Activated T-helper 9 cell treated with anti-CD3 and anti-CD28 coated beads, Interleukin-2, amount 50 U/mL, for 16 hours (primary cell): ENCODE measurements at regions not wholly inside any gene's neighbourhood (a gene's known extent, or its start where the extent isn't known, plus 50 kb on each side); places are given as distances from the start of the nearest gene placed in this dataset.

Source experiments
- DNase-seq: peaks from one replicate; pipeline ENCODE4 v3.0.0-alpha.2; 2020; ENCODE audit warnings: low read depth

DNA sequence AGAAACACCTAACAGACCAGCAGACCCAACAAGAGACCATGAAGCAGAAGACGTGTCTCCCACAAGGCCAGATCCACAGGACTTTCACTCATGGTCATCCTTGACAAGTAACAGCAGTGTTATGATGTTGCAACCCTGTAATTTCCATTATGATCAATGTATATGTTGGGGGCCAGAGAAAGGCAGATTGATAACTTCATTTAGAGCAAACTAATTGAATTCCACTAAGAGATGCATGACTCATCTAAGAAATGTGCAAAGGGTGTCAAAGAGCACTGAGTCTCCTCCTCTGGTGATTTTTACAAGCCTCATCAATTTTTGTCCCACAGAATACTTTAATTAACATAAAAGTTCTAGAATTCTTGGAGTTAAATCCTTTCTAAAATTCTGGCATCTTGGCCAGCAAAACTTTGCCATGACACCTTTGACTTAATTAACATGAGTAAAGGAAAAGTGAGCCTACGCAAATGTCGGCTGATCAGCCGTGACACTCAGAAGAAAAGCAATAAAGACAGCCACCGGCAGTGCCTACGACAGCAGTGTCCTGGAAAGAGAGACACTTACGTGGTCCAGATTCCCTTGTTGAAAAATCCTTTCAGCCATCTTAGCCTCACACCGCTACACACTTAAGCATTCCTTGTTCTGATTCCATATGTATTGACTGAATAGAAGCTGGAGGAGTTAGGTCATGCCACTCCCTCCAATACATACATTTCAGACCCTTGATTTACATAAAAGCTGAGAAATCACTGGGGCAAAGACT is 370.2 kb upstream of the CCDC196 start:
- DNase-seq: no peak

DNA sequence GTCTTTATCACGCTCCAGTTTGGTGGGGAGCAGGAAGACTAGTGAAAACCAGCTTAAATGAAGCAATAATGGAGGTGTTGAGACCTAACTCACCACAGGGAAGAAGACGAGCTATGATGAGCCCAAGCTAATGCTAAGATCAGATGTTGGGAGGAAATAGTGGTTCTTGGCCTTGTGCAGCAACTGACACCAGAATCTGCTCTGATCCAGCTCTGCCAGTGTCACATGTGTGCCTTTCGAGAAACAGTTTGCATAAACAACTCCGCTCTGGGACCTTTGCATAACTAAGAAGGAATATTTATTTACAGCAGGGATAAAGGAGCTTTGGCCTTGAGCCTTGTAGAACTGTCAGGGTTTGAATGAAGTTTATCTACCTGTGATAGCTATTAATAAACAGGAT is 369.4 kb upstream of the CCDC196 start:
- no peak for DNase-seq

DNA sequence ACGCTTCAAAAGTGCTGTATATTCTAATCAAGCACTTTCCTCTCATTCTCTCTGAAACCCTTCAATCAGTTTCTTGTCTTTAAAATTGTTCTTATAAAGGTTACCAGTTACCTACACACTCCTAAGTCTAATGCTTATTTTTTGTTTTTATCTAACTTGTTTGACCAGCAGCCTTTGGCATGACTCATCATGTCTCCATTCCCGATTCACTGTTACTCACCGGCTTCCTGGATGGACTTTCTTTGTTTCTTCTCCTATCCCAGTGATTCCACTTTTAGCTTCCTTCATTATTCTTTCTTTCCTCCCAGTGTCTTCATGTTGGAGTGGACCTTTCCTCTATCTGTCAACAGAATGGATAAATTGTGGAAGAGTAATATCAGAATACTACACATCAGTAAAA is 368.6 kb upstream of the CCDC196 start:
- DNase-seq: no peak

DNA sequence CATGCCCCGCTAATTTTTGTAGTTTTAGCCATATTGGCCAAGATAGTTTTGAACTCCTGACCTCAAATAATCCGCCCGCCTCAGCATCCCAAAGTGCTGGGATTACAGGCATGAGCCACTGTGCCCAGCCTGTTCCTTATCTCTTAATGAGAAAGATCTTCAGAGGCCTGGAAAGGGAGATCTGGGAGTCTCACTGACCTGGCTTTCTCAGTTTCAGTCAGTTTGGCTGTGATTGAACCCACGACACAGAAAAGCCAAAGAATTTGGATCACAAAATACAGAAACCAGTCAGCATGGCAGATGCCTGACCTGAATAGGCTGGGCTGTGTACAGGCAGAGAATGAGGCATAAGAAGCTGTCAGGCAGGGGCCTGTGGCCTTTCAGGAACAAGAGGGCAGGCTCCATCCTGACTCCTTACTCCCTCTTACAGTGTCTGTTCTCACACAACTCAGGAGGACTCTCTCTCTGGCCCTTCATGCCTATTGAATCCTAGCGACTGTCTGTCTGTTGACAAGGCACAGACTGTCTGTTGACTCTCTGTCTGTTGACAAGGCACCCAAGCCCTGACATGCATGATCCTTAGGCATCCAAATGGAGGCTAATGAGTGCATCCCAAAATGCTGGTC is 366.5 kb upstream of the CCDC196 start:
- DNase-seq: no peak

GRCh38 chr14:66120402-66120801 is 365.8 kb upstream of the CCDC196 start:
- no peak for DNase-seq

DNA sequence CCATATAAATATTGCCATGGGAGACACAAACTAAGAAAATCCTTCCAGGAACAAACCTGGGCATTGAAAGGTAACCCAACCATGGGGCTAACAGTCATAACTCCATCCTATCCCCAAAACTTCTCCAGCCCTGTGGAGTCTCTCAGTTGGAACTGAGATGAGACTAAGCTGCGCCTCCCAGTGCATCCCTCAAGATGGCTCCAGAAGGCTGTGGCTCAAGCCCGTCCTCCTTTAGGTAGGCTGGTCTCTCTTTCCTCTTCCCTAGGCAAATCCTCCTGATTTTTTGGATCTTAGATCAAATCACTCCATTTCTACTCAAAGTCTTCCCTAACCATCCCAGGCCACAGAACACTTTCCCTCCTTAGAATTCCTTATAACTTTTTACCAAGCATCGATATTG is 364.3 kb upstream of the CCDC196 start:
- DNase-seq: no peak

GRCh38 chr14:66129224-66129623 is 356.9 kb upstream of the CCDC196 start:
- no peak for DNase-seq

DNA sequence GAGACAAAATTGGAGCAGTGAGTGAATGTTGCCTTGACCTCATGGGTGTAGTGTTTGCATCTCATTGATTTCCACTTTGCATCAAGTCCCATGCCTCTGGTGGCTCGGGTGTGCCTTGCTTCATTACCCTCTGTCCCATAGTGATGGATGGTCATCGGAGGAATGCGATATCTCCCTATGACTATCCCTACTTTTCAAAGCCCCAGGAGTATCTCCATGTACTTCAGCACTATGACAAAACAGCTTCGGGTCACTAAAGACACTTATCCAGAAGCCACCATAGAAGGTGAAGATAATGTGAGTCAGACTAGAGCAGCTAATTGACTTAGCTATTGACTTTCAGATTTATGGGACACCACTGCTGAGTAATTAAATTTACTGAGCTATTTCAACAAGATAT is 355.1 kb upstream of the CCDC196 start:
- DNase-seq: no peak

DNA sequence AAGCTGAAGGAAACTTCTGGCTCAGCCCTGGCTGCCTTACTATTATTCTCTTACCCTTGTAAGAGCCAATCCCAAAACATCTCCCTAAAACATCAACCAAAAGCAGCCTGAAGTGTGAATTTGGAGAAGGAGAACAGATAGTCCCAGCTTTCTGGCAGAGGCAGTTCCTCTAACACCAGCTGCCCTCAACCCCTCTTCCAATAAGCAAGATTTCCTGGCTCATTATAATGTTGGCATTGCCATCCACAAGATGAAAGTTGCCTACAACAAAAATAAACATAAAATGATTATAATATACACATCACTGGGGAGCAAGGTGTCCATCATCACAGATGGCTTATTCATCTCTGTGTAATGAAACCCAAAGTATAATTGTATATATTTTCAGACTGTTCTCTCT is 352.5 kb upstream of the CCDC196 start:
- no peak for DNase-seq

GRCh38 chr14:66135831-66136230 is 350.3 kb upstream of the CCDC196 start:
- DNase-seq: no peak

DNA sequence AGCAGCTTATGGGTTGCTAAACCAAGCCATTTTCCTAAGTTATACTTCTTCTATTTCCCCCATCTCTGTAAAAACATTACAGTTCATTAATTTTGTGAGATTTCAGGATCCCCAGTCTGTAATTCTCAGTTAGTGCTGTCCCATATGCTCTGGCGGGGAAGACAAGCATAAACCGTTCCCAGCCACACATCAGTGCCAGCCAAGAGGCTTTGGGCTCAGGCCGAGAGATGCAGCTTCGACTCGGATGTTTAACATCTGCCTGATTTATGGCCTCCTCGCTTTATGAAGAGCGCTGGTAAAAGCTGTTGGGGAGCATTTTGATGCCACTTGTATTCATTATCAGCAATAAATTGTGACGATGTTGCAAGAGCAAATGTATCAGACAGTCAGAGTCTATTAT is 349.1 kb upstream of the CCDC196 start:
- no peak for DNase-seq

- DNase-seq: no peak
Observed at GRCh38 chr14:66139432-66139831, 346.7 kb upstream of the CCDC196 start.

GRCh38 chr14:66140213-66140918 is 345.8 kb upstream of the CCDC196 start:
- DNase-seq: no peak

- DNase-seq: no peak
Observed at GRCh38 chr14:66140963-66141362, 345.2 kb upstream of the CCDC196 start.

GRCh38 chr14:66141733-66142132 is 344.4 kb upstream of the CCDC196 start:
- DNase-seq: no peak

GRCh38 chr14:66143387-66144112 is 342.6 kb upstream of the CCDC196 start:
- no peak for DNase-seq

- no peak for DNase-seq
Observed at GRCh38 chr14:66152302-66152701, 333.9 kb upstream of the CCDC196 start.

GRCh38 chr14:66152747-66153146 is 333.4 kb upstream of the CCDC196 start:
- no peak for DNase-seq

DNA sequence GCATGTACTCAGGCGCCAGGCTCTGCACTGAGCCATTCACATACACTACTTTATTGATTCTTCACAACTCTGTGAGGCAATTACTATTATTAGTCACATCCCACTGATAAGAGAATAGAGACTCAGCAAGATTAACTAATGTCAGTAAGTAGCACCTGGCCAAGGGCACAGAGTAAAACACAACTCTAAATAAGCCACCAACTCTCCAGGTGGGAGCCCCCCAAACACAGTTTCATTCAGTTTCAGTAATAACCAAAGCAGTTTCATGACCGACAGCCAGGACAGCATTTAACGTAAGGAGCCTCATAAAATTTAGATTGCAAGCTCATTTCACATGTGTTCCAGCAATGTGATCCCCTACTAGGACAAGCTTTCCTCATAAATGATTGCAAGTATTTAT is 323.1 kb upstream of the CCDC196 start:
- no peak for DNase-seq

GRCh38 chr14:66165337-66165736 is 320.8 kb upstream of the CCDC196 start:
- no peak for DNase-seq

DNA sequence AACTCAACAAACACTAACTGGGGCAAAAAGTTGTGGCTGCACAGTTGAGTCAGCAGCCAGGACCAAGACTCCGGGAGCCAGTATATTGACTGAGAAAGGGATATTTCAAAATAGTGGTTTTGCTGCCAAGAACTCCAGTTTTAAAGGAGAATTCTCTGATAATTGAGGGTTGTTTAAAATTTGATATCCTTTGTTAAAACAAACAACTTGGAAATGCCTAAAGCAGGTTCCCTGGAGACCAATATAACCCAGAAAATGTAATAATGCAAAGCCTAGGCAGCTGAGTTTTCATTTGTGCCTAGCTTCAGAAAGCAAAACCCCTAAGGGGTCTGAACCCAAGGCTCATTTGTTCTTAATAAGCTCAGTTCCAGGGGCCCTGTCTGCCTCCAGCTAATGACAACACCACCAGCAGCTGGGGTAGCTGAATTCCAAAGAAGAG is 311.7 kb upstream of the CCDC196 start:
- no peak for DNase-seq

DNA sequence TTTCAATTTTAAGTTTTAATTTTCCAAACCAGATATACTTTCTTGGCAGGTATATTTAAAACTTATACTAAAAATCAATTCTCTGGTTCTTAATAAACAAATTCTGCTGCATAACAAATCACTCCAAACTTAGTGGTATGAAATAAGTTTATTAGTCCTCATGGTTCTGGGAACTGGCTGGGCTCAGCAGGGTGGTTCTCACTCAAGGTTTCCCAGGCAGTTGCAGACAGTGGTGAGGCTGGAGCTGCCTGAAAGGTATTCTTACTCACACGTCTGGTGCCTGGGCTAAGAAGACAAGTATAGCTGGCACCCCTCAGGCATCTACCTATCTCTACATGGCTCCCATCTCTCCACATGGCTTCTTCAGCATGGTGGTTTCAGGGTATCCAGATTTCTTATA is 308.2 kb upstream of the CCDC196 start:
- DNase-seq: no peak

DNA sequence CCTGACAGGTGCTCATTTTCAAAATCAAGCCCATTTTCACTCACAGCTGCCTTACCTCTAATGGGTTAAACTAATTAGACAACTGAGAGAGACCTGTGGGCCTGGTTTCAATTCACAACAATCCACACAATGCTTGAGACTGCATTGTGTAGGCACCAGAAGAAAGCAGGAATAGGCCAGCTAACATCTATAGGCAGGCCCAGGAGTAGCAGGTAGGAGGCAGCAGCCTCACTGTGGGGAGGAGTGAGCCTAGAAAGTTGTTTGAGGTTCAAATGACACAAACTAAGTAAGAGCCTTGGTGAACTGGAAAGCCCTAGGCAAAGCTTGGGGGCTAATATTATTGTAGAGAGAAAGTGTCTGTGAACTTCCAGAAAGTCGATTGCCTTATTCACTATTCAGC is 289.5 kb upstream of the CCDC196 start:
- DNase-seq: no peak
